H9 (cell line): ENCODE measurements at regions not wholly inside any gene's neighbourhood (a gene's known extent, or its start where the extent isn't known, plus 50 kb on each side); places are given as distances from the start of the nearest gene placed in this dataset.

Experiments
- DNase-seq: peaks from one replicate; pipeline ENCODE4 v3.0.0-alpha.2; 2017
- H2AFZ ChIP-seq: one replicate; pipeline ENCODE4 v1.6.1; 2013; ENCODE audit warnings: mild to moderate bottlenecking, low read length, control low read depth, moderate library complexity
- H2AK5ac ChIP-seq: 2 replicates; pipeline ENCODE4 v1.6.1; 2013; ENCODE audit warnings: low read length, control low read depth, mixed read lengths; ENCODE audit not compliant: insufficient read length
- H2BK120ac ChIP-seq: one replicate; pipeline ENCODE4 v1.6.1; 2013; ENCODE audit warnings: low read depth, mild to moderate bottlenecking, low read length, control low read depth, inconsistent platforms; ENCODE audit not compliant: poor library complexity, severe bottlenecking
- H2BK12ac ChIP-seq: 2 replicates; pipeline ENCODE4 v1.6.1; 2013; ENCODE audit warnings: low read length, control low read depth, mixed read lengths, low read depth; ENCODE audit not compliant: insufficient read length
- H2BK15ac ChIP-seq: 2 replicates; pipeline ENCODE4 v1.6.1; 2013; ENCODE audit warnings: low read depth, low read length, control low read depth
- H2BK20ac ChIP-seq: one replicate; pipeline ENCODE4 v1.6.1; 2013; ENCODE audit warnings: low read depth, mild to moderate bottlenecking, low read length, control low read depth, inconsistent platforms; ENCODE audit not compliant: poor library complexity, severe bottlenecking
- H2BK5ac ChIP-seq: 2 replicates; pipeline ENCODE4 v1.6.1; 2013; ENCODE audit warnings: low read length, control low read depth, mixed read lengths; ENCODE audit not compliant: insufficient read length
- H3K14ac ChIP-seq: 2 replicates; pipeline ENCODE4 v1.6.1; 2013; ENCODE audit warnings: low read length, control low read depth; ENCODE audit not compliant: insufficient read depth
- H3K18ac ChIP-seq: 2 replicates; pipeline ENCODE4 v1.6.1; 2013; ENCODE audit warnings: low read depth, mild to moderate bottlenecking, mixed read lengths, low read length, control low read depth; ENCODE audit not compliant: insufficient read length
- H3K23ac ChIP-seq: 2 replicates; pipeline ENCODE4 v1.6.1; 2013; ENCODE audit warnings: low read length, control low read depth, mixed read lengths, low read depth; ENCODE audit not compliant: insufficient read length
- H3K23me2 ChIP-seq: 2 replicates; pipeline ENCODE4 v1.6.1; 2013; ENCODE audit warnings: low read depth, mild to moderate bottlenecking, mixed read lengths, low read length, control low read depth; ENCODE audit not compliant: insufficient read length, poor library complexity, severe bottlenecking
- H3K27ac ChIP-seq: 2 replicates; pipeline ENCODE4 v1.5.1; 2013; ENCODE audit warnings: low read length, control low read depth, mixed read lengths, low read depth; ENCODE audit not compliant: insufficient read length
- H3K27me3 ChIP-seq: 2 replicates; pipeline ENCODE4 v1.6.1; 2013; ENCODE audit warnings: low read length, control low read depth, inconsistent platforms; ENCODE audit not compliant: insufficient read depth
- H3K4ac ChIP-seq: 2 replicates; pipeline ENCODE4 v1.6.1; 2013; ENCODE audit warnings: low read depth, mild to moderate bottlenecking, control low read depth, inconsistent platforms, low read length, moderate library complexity
- H3K4me1 ChIP-seq: 2 replicates; pipeline ENCODE4 v1.6.1; 2013; ENCODE audit warnings: low read length, control low read depth, inconsistent platforms; ENCODE audit not compliant: insufficient read depth
- H3K4me2 ChIP-seq: 2 replicates; pipeline ENCODE4 v1.6.1; 2013; ENCODE audit warnings: low read length, control low read depth, mixed read lengths; ENCODE audit not compliant: insufficient read length, insufficient read depth
- H3K56ac ChIP-seq: 2 replicates; pipeline ENCODE4 v1.6.1; 2013; ENCODE audit warnings: low read depth, mild to moderate bottlenecking, mixed read lengths, low read length, control low read depth; ENCODE audit not compliant: insufficient read length
- H3K79me1 ChIP-seq: 2 replicates; pipeline ENCODE4 v1.6.1; 2013; ENCODE audit warnings: low read depth, mild to moderate bottlenecking, moderate library complexity, low read length, control low read depth, inconsistent platforms; ENCODE audit not compliant: insufficient read depth, poor library complexity, severe bottlenecking
- H3K79me2 ChIP-seq: 2 replicates; pipeline ENCODE4 v1.6.1; 2013; ENCODE audit warnings: low read length, control low read depth, inconsistent platforms; ENCODE audit not compliant: insufficient read depth
- H3K9ac ChIP-seq: 2 replicates; pipeline ENCODE4 v1.6.1; 2013; ENCODE audit warnings: low read length, control low read depth, mixed read lengths; ENCODE audit not compliant: insufficient read length; ENCODE audit errors: extremely low read depth
- H3K9me3 ChIP-seq: one replicate; pipeline ENCODE4 v1.6.1; 2013; ENCODE audit warnings: low read depth, low read length, inconsistent platforms; ENCODE audit not compliant: control insufficient read depth
- H3T11ph ChIP-seq: one replicate; pipeline ENCODE4 v1.6.1; 2013; ENCODE audit warnings: mild to moderate bottlenecking, low read length, control low read depth, inconsistent platforms
- H4K20me1 ChIP-seq: one replicate; pipeline ENCODE4 v1.6.1; 2013; ENCODE audit not compliant: control insufficient read depth, insufficient read length, insufficient read depth
- H4K5ac ChIP-seq: 2 replicates; pipeline ENCODE4 v1.6.1; 2013; ENCODE audit warnings: low read depth, mild to moderate bottlenecking, mixed read lengths, low read length, control low read depth; ENCODE audit not compliant: insufficient read length
- H4K8ac ChIP-seq: replicated peaks from 2 replicates; pipeline ENCODE4 v1.6.1; 2013; ENCODE audit warnings: low read length, control low read depth, mixed read lengths, low read depth; ENCODE audit not compliant: insufficient read length
- H4K91ac ChIP-seq: 2 replicates; pipeline ENCODE4 v1.6.1; 2013; ENCODE audit warnings: low read depth, mild to moderate bottlenecking, moderate library complexity, mixed read lengths, low read length, control low read depth; ENCODE audit not compliant: insufficient read length
- H3K27ac Mint-ChIP-seq, 3 experiments: 2 replicates in 2 of 3; 3 replicates in 1 of 3; pipeline ENCODE4 v1.8.0; 2020 to 2021; ENCODE audit warnings: mixed read lengths in 3 of 3, mild to moderate bottlenecking in 1 of 3, moderate library complexity in 1 of 3
- H3K27me3 Mint-ChIP-seq: 2 replicates; pipeline ENCODE4 v1.8.0; 2021; ENCODE audit warnings: low read depth, mild to moderate bottlenecking, moderate library complexity, mixed read lengths
- H3K36me3 Mint-ChIP-seq, 3 experiments: 2 replicates in 2 of 3; 3 replicates in 1 of 3; pipeline ENCODE4 v1.8.0; 2020 to 2021; ENCODE audit warnings: low read depth in 3 of 3, mixed read lengths in 3 of 3; ENCODE audit not compliant: insufficient read depth in 1 of 3
- H3K4me1 Mint-ChIP-seq, 2 experiments: 2 replicates each; pipeline ENCODE4 v1.8.0; 2020; ENCODE audit warnings: mixed read lengths in 2 of 2
- H3K4me3 Mint-ChIP-seq, 2 experiments: 2 replicates in 1 of 2; 3 replicates in 1 of 2; pipeline ENCODE4 v1.8.0; 2020 to 2021; ENCODE audit warnings: mild to moderate bottlenecking in 2 of 2, mixed read lengths in 2 of 2, moderate library complexity in 1 of 2
- H3K9me3 Mint-ChIP-seq, 2 experiments: 2 replicates in 1 of 2; 3 replicates in 1 of 2; pipeline ENCODE4 v1.8.0; 2020; ENCODE audit warnings: mild to moderate bottlenecking in 2 of 2, mixed read lengths in 2 of 2, moderate library complexity in 1 of 2
- CTCF ChIP-seq: fragments of 200-600 bp; sonication (generic); conservative IDR thresholded peaks from 3 replicates; pipeline ENCODE4 v1.8.0; 2021; ENCODE audit warnings: antibody characterized with exemption, mild to moderate bottlenecking
- WGBS: extraction: QIAGEN DNeasy Blood & Tissue Kit; methylation state at CpG from one replicate; pipeline ENCODE4 v1.1.7; 2013; ENCODE audit warnings: missing lambda C conversion rate, low lambda C conversion rate, mixed read lengths; ENCODE audit not compliant: insufficient read length; ENCODE audit errors: extremely low coverage; 5-methylcytosine and 5-hydroxymethylcytosine counted together

- no peak overlapping the region for H2BK5ac ChIP-seq
- no peak overlapping the region for H3K56ac ChIP-seq
- H3K18ac ChIP-seq, result no peak overlapping the region
- H2BK15ac ChIP-seq, result no peak overlapping the region
- no peak overlapping the region for H2BK120ac ChIP-seq
- WGBS, result no CpG with 5 or more reads among the region's 7 CpGs
- no peaks in the 10 kb centered on the region for H3K79me1 ChIP-seq
- H2AK5ac ChIP-seq, result no peak overlapping the region
- H3K4me3 Mint-ChIP-seq, result no peak overlapping the region
- H3T11ph ChIP-seq, result no peak overlapping the region
- H3K23me2 ChIP-seq, result no peaks in the 10 kb centered on the region
- no peak overlapping the region for H3K23ac ChIP-seq
- H3K4me1 Mint-ChIP-seq, result no peaks in the 10 kb centered on the region
- H4K8ac ChIP-seq, result no peak overlapping the region
- no peak overlapping the region for H3K27ac ChIP-seq
- H3K4me2 ChIP-seq, result no peak overlapping the region
- H3K79me2 ChIP-seq, result no peaks in the 10 kb centered on the region
- H4K91ac ChIP-seq, result no peak overlapping the region
- H2AFZ ChIP-seq, result no peak overlapping the region
- no peak overlapping the region for H2BK12ac ChIP-seq
- H3K9me3 ChIP-seq, result no peaks in the 10 kb centered on the region
- no peaks in the 10 kb centered on the region for H4K20me1 ChIP-seq
- no peak for TF ChIP-seq CTCF
- H3K9ac ChIP-seq, result no peak overlapping the region
- H3K14ac ChIP-seq, result no peak overlapping the region
- H3K4ac ChIP-seq, result no peak overlapping the region
- no peak overlapping the region for H3K27ac Mint-ChIP-seq
- H3K4me1 ChIP-seq, result no peaks in the 10 kb centered on the region
- DNase-seq, result no peak
- no peaks in the 10 kb centered on the region for H3K36me3 Mint-ChIP-seq
- H2BK20ac ChIP-seq, result no peak overlapping the region
- no peaks in the 10 kb centered on the region for H3K27me3 Mint-ChIP-seq
- no peaks in the 10 kb centered on the region for H3K27me3 ChIP-seq
- H4K5ac ChIP-seq, result no peak overlapping the region
- H3K9me3 Mint-ChIP-seq, result no peaks in the 10 kb centered on the region
Observed at GRCh38 chr11:128399251-128400121, 187.9 kb downstream of the ETS1 start.
